ENCODE measurements at regions not wholly inside any gene's neighbourhood (a gene's known extent, or its start where the extent isn't known, plus 50 kb on each side); places are given as distances from the start of the nearest gene placed in this dataset.

GRCh38 chr6:87879132-87879861 is 168.3 kb upstream of the SPACA1 start:
- BruUV-seq (replicated peaks): no TSS peak
- no peak for DNase-seq (ENCODE audit: low spot score)
- ChIA-PET POLR2A (no interaction called here), CTCF (ENCODE audit: low intra/inter-chr PET ratio, low total read pairs) (no interaction called here)
- H2AFZ ChIP-seq (ENCODE audit: low read length): no peak overlapping the region
- no peak overlapping the region for H3K4me2 ChIP-seq (ENCODE audit: low read depth, low read length)
- FAIRE-seq: no peak
- H3K9ac ChIP-seq (ENCODE audit: insufficient read depth, low read depth, low read length): no peak overlapping the region
- no peaks in the 10 kb centered on the region for H3K79me2 ChIP-seq (ENCODE audit: insufficient read depth, low read length)
- WGBS (ENCODE audit: low lambda C conversion rate): 58% methylated on average over 7 of the region's 7 CpGs
- no peak for ATAC-seq
- no peaks in the 10 kb centered on the region for H3K9me3 ChIP-seq (ENCODE audit: low read length)
- in situ Hi-C loops (cut with HindIII; ENCODE audit: extremely low pct_ligation_motif_present, low pct_unique_long_range_greater_than_20kb): no loop called here
- TF ChIP-seq ZNF468 (CRISPR knock-in tag; IDR thresholded peaks at IDR 0.05): no peak
- TF ChIP-seq NFATC3 (CRISPR knock-in tag; IDR thresholded peaks at IDR 0.05): no peak
- TF ChIP-seq BCL6 (CRISPR knock-in tag; IDR thresholded peaks at IDR 0.05): no peak
- TF ChIP-seq ZNF577 (CRISPR knock-in tag; IDR thresholded peaks at IDR 0.05; ENCODE audit: borderline replicate concordance, low read depth): no peak
- H3K27ac ChIP-seq (ENCODE audit: extremely low read length, insufficient read depth, low read length): no peak overlapping the region
- H3K4me3 ChIP-seq (replicated peaks in 1 of 3; ENCODE audit: insufficient read depth in 1 of 3, low read depth in 2 of 3, low read length in 3 of 3): no peak overlapping the region
- no peaks in the 10 kb centered on the region for H4K20me1 ChIP-seq (ENCODE audit: insufficient read depth, low read length)
- H3K36me3 ChIP-seq (replicated peaks in 1 of 2; ENCODE audit: control insufficient read depth in 1 of 2, insufficient read depth in 2 of 2, low read length in 2 of 2): no peaks in the 10 kb centered on the region
- intact Hi-C loops (cut with micrococcal nuclease; ENCODE audit: unreplicated experiment): no loop called here
- peaks cover 7% of the 10 kb centered on the region for H3K4me1 ChIP-seq (ENCODE audit: insufficient read depth, low read length)
- no peaks in the 10 kb centered on the region for H3K27me3 ChIP-seq (ENCODE audit: control insufficient read depth in 1 of 2, insufficient read depth in 2 of 2, low read length in 2 of 2)

GRCh38 chr6:87875781-87876180 is 171.9 kb upstream of the SPACA1 start:
- TF ChIP-seq ARNTL (CRISPR knock-in tag; IDR thresholded peaks at IDR 0.05) (no peak), ZNF569 (CRISPR knock-in tag; IDR thresholded peaks at IDR 0.05; ENCODE audit: borderline replicate concordance) (no peak), ZBTB20 (CRISPR knock-in tag; IDR thresholded peaks at IDR 0.05; ENCODE audit: borderline replicate concordance, low read depth) (no peak), RBM39 (IDR thresholded peaks at IDR 0.05; ENCODE audit: low read depth, low read length, poor library complexity, severe bottlenecking) (no peak), MTERF4 (CRISPR knock-in tag; IDR thresholded peaks at IDR 0.05) (no peak)
- Histone ChIP-seq H3K4me1 (ENCODE audit: insufficient read depth, low read length) (no peaks in the 10 kb centered on the region), H2AFZ (ENCODE audit: low read length) (no peak overlapping the region), H3K27me3 (ENCODE audit: control insufficient read depth in 1 of 2, insufficient read depth in 2 of 2, low read length in 2 of 2) (no peaks in the 10 kb centered on the region), H4K20me1 (ENCODE audit: insufficient read depth, low read length) (no peaks in the 10 kb centered on the region), H3K9me3 (ENCODE audit: low read length) (no peaks in the 10 kb centered on the region), H3K4me3 (replicated peaks in 1 of 3; ENCODE audit: insufficient read depth in 1 of 3, low read depth in 2 of 3, low read length in 3 of 3) (no peak overlapping the region), H3K36me3 (replicated peaks in 1 of 2; ENCODE audit: control insufficient read depth in 1 of 2, insufficient read depth in 2 of 2, low read length in 2 of 2) (no peaks in the 10 kb centered on the region), H3K4me2 (ENCODE audit: low read depth, low read length) (no peak overlapping the region), H3K9ac (ENCODE audit: insufficient read depth, low read depth, low read length) (no peak overlapping the region), H3K79me2 (ENCODE audit: insufficient read depth, low read length) (no peaks in the 10 kb centered on the region), H3K27ac (ENCODE audit: extremely low read length, insufficient read depth, low read length) (no peak overlapping the region)
- intact Hi-C loops (cut with micrococcal nuclease; ENCODE audit: unreplicated experiment) (no loop called here), in situ Hi-C loops (cut with HindIII; ENCODE audit: extremely low pct_ligation_motif_present, low pct_unique_long_range_greater_than_20kb) (no loop called here)
- BruUV-seq (replicated peaks): no TSS peak
- CTCF ChIA-PET (ENCODE audit: low intra/inter-chr PET ratio, low total read pairs): no interaction called here
- DNase-seq (ENCODE audit: low spot score) (peak; percentile 9), ATAC-seq (no peak), FAIRE-seq (no peak)
- WGBS (ENCODE audit: low lambda C conversion rate): 33% methylated on average over 1 of the region's 1 CpG
- POLR2A ChIA-PET: interaction anchor here (0.6 kb wide), 1 partner anchor 309 kb away, joined by 3 read pairs; no protein-coding TSS in a partner anchor
